ENCODE measurements at regions not wholly inside any gene's neighbourhood (a gene's known extent, or its start where the extent isn't known, plus 50 kb on each side); places are given as distances from the start of the nearest gene placed in this dataset.

- no peak for TF ChIP-seq CTCF (IDR thresholded peaks at IDR 0.05; ENCODE audit: borderline replicate concordance, insufficient read depth, low read depth, low read length)
- H3K4me3 ChIP-seq (ENCODE audit: low read depth, low read length) = no peak overlapping the region
Measured at GRCh38 chr13:23059173-23059572, 121.6 kb upstream of the SGCG start.

- H3K4me3 ChIP-seq (ENCODE audit: low read depth, low read length) = no peak overlapping the region
- no peak for TF ChIP-seq CTCF (IDR thresholded peaks at IDR 0.05; ENCODE audit: borderline replicate concordance, insufficient read depth, low read depth, low read length)
Measured at GRCh38 chr13:23060959-23061358, 119.8 kb upstream of the SGCG start.

- no peak overlapping the region for H3K4me3 ChIP-seq (ENCODE audit: low read depth, low read length)
- TF ChIP-seq CTCF (IDR thresholded peaks at IDR 0.05; ENCODE audit: borderline replicate concordance, insufficient read depth, low read depth, low read length) = no peak
Measured at GRCh38 chr13:23067129-23067528, 113.7 kb upstream of the SGCG start.

- no peak for TF ChIP-seq CTCF (IDR thresholded peaks at IDR 0.05; ENCODE audit: borderline replicate concordance, insufficient read depth, low read depth, low read length)
- H3K4me3 ChIP-seq (ENCODE audit: low read depth, low read length) = no peak overlapping the region
Measured at GRCh38 chr13:23069566-23069965, 111.2 kb upstream of the SGCG start.

GRCh38 chr13:23074075-23074828 lies 106.5 kb upstream of the SGCG start:
- TF ChIP-seq CTCF (IDR thresholded peaks at IDR 0.05; ENCODE audit: borderline replicate concordance, insufficient read depth, low read depth, low read length) = no peak
- no peak overlapping the region for H3K4me3 ChIP-seq (ENCODE audit: low read depth, low read length)

DNA sequence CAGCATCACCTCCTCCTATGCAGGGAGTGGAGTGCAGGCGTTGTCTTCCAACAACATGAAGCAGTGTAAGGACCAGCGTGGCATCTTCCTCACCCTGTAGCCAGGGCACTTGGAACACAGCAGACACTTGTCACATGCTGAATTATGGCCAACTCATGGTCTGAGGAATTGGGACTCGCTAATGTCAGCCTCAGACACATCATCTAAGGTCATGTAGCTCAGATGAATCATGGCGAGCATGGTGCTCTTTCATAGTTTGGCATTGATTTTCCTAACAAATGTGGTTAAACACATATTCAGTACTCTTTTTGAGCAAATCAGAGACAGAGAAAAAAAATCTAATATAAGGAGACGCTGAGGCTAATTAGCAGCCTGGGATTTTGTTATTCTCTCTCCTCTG lies 99.6 kb upstream of the SGCG start:
- TF ChIP-seq CTCF (IDR thresholded peaks at IDR 0.05; ENCODE audit: borderline replicate concordance, insufficient read depth, low read depth, low read length) = no peak
- no peak overlapping the region for H3K4me3 ChIP-seq (ENCODE audit: low read depth, low read length)

DNA sequence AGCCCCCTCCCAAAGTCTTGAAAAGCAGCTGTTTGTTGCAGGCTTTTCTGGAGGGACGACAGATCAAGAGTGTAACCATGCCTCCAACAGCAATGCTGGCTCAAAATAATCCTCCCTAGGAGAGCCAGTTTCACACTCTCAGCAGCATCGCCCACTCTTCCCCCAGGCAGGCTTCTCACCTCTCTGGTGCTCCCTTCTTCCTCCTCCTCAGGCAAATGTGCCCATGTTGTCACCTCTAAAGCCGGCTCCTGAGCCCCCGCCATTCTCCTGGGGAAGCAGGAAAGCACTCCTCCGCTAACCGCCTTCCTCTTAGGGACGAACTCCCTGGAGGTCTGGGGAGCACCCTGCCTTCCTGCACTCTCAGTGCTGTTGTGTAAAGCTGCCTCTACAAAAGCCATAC lies 98.9 kb upstream of the SGCG start:
- no peak for TF ChIP-seq CTCF (IDR thresholded peaks at IDR 0.05; ENCODE audit: borderline replicate concordance, insufficient read depth, low read depth, low read length)
- no peak overlapping the region for H3K4me3 ChIP-seq (ENCODE audit: low read depth, low read length)

All from GM12875 (cell line).